NB4 (cell line): ENCODE measurements at regions not wholly inside any gene's neighbourhood (a gene's known extent, or its start where the extent isn't known, plus 50 kb on each side); places are given as distances from the start of the nearest gene placed in this dataset.
A peak's percentile ranks its signal among the peaks of the same experiment; 100 is the strongest.

ENCODE experiments used
- DNase-seq: peaks from one replicate; pipeline ENCODE4 v3.0.0; 2010; ENCODE audit warnings: low read depth
- H3K4me3 ChIP-seq: one replicate; pipeline ENCODE4 v1.5.1; 2011; ENCODE audit warnings: mild to moderate bottlenecking, low read depth, low read length, moderate library complexity
- CTCF ChIP-seq: IDR thresholded peaks from one replicate; pipeline ENCODE4 v1.5.1; 2012; ENCODE audit warnings: low read depth, low read length
- MYC ChIP-seq: IDR thresholded peaks from 2 replicates; pipeline ENCODE4 v1.6.1; 2011; ENCODE audit warnings: low read depth, low read length
- POLR2A ChIP-seq: IDR thresholded peaks from 2 replicates; pipeline ENCODE4 v1.6.1; 2011; ENCODE audit warnings: mild to moderate bottlenecking; ENCODE audit not compliant: insufficient read length; ENCODE audit errors: extremely low read depth
- TF ChIP-seq, protein P1 (sequence below): IDR thresholded peaks from 2 replicates; pipeline ENCODE4 v1.6.1; 2011; ENCODE audit warnings: low read depth, low read length

DNA sequence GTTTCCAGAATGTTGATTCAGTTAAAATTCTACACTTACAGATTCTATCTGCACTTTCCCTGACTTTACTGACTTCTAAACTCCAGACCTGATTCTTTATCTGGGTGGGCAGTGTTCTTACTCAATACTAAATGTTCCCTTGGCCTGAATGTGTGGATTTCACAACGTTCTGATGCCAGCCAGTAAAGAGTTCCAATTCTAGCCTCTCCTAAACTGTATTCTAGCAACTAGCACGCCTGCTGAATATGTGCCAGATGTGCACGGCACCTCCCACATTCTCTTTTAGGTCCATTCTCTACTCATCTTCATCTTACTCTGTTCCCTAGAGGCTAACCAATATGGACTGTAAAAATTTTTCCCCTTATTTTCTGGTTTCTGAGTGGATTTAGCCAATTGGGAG, 479.5 kb upstream of the AGTR1 start:
- TF ChIP-seq CTCF (no peak), MYC (no peak), POLR2A (no peak)
- TF ChIP-seq, protein P1, sequence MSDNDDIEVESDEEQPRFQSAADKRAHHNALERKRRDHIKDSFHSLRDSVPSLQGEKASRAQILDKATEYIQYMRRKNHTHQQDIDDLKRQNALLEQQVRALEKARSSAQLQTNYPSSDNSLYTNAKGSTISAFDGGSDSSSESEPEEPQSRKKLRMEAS = no peak
- DNase-seq = no peak
- H3K4me3 ChIP-seq = no peak overlapping the region

GRCh38 chr3:148219999-148220398, 477.7 kb upstream of the AGTR1 start:
- no peak for DNase-seq
- TF ChIP-seq, protein P1 = no peak
- no peak for TF ChIP-seq MYC
- TF ChIP-seq CTCF = no peak
- no peak for TF ChIP-seq POLR2A
- H3K4me3 ChIP-seq = no peak overlapping the region

- peak; percentile 4 for DNase-seq
- TF ChIP-seq CTCF (no peak), POLR2A (no peak), MYC (no peak)
- TF ChIP-seq, protein P1 = no peak
- no peak overlapping the region for H3K4me3 ChIP-seq
Measured at GRCh38 chr3:148221303-148221702, 476.4 kb upstream of the AGTR1 start.

DNA sequence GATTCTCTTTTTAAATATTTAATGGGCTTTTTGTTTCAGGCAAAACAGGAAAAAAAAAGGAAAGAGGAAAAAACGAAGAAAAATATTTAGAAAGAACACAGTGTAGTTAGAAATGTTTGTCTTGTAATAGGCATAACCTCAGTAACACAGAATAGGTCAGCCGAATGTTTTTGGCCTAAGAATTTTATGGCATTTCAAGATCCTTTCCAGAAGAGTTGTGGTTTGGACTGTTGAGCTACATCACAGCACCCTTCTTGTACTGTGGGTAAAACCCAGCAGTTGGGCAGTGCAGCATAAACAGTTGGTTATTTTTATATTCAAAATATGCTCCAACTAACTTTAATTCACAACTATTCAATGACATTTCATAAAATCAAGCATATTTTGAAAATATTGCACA, 474.4 kb upstream of the AGTR1 start:
- TF ChIP-seq, protein P1 = no peak
- no peak for TF ChIP-seq POLR2A
- no peak for TF ChIP-seq MYC
- TF ChIP-seq CTCF = no peak
- no peak overlapping the region for H3K4me3 ChIP-seq
- no peak for DNase-seq

GRCh38 chr3:148226246-148226645, 471.5 kb upstream of the AGTR1 start:
- H3K4me3 ChIP-seq = no peak overlapping the region
- DNase-seq = no peak
- TF ChIP-seq CTCF (no peak), POLR2A (no peak), MYC (no peak)
- TF ChIP-seq, protein P1 = no peak

- no peak for DNase-seq
- no peak overlapping the region for H3K4me3 ChIP-seq
- TF ChIP-seq CTCF = no peak
- TF ChIP-seq MYC = no peak
- TF ChIP-seq, protein P1 = no peak
Measured at GRCh38 chr3:148227534-148227933, 470.2 kb upstream of the AGTR1 start.
